Left ventricle myocardium inferior (tissue), 1 donor: ENCODE measurements at regions not wholly inside any gene's neighbourhood (a gene's known extent, or its start where the extent isn't known, plus 50 kb on each side); places are given as distances from the start of the nearest gene placed in this dataset.

ENCODE experiments used
- DNase-seq: peaks from one replicate; pipeline ENCODE4 v3.0.0-alpha.2; 2020
- H3K27ac ChIP-seq: fragments of 200-600 bp; replicated peaks from 2 replicates; pipeline ENCODE4 v1.8.0; 2021
- H3K27me3 ChIP-seq: fragments of 200-600 bp; 2 replicates; pipeline ENCODE4 v1.8.0; 2021; ENCODE audit warnings: low read depth
- H3K36me3 ChIP-seq: fragments of 200-600 bp; 2 replicates; pipeline ENCODE4 v1.8.0; 2021
- H3K4me1 ChIP-seq: fragments of 200-600 bp; 2 replicates; pipeline ENCODE4 v1.8.0; 2021
- H3K4me3 ChIP-seq: fragments of 200-600 bp; 2 replicates; pipeline ENCODE4 v1.8.0; 2021; ENCODE audit warnings: mild to moderate bottlenecking, moderate library complexity
- H3K9me3 ChIP-seq: fragments of 200-600 bp; replicated peaks from 2 replicates; pipeline ENCODE4 v1.8.0; 2021
- intact Hi-C: fragments of 100-400 bp; cut with micrococcal nuclease; formaldehyde crosslinking; loops from one replicate; pipeline ENCODE4 v1.11.0; 2022
- TF ChIP-seq, protein P1 (sequence below): fragments of 200-600 bp; IDR thresholded peaks from 2 replicates; pipeline ENCODE4 v1.8.0; 2021; ENCODE audit warnings: antibody characterized with exemption, mild to moderate bottlenecking, borderline replicate concordance
- donor health status: DM: no; HTN: yes; CAD: no; lungs with severe emphysema.

DNA sequence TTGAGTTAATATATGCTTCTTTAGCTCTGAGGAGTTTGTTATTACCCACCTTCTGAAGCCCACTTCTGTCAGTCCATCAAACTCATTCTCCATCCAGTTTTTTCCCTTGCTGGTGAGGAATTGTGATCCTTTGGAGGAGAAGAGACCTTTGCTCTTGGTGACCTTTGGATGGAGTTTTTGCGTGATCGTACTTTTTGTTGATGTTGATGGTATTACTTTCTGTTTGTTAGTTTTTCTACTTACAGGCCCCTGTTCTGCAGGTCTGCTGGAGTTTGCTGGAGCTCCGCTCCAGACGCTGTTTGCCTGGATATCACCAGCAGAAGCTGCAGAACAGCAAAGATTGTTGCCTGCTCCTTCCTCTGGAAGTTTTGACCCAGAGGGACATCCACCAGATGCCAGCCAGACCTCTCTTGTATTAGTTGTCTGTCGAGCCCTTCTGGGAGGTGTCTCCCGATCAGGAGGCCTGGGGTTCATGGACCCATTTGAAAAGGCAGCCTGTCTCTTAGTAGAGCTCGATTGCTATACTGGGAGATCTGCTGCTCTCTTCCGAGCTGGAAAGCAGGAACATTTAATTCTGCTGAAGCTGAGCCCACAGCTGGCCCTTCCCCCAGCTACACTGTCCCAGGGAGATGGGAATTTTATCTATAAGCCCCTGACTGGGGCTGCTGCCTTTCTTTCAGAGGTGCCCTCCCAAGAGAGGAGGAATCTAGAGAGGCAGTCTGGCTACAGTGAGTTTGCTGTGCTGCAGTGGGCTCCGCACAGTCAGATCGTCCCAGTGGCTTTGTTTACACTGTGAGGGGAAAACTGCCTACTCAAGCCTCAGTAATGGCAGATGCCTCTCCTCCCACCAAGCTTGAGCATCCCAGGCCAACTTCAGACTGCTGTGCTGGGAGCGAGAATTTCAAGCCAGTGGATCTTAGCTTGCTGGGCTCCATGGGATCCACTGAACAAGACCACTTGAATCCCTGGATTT lies 445.5 kb downstream of the MAN2A1 start:
- intact Hi-C loops: no loop called here

DNA sequence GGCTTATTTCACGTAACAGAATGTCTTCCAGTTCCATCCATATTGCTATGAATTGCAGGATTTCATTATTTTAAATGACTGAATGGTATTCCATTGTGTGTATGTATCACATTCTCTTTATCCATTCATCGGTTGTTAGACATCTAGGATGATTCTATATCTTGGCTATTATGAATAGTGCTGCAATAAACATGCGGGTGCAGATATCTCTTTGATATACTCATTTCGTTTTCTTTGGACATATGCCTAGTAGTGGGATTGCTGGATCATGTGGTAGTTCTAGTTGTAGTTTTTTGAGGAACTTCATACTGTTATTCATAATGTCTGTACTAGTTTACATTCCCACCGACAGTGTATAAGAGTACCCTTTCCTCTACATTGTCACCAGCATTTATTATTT lies 460.5 kb downstream of the MAN2A1 start:
- Histone ChIP-seq H3K9me3 (no peaks in the 10 kb centered on the region), H3K4me1 (no peaks in the 10 kb centered on the region), H3K4me3 (no peak overlapping the region), H3K36me3 (no peaks in the 10 kb centered on the region), H3K27me3 (peaks cover 6% of the 10 kb centered on the region), H3K27ac (no peak overlapping the region)
- DNase-seq: no peak
- TF ChIP-seq, protein P1, sequence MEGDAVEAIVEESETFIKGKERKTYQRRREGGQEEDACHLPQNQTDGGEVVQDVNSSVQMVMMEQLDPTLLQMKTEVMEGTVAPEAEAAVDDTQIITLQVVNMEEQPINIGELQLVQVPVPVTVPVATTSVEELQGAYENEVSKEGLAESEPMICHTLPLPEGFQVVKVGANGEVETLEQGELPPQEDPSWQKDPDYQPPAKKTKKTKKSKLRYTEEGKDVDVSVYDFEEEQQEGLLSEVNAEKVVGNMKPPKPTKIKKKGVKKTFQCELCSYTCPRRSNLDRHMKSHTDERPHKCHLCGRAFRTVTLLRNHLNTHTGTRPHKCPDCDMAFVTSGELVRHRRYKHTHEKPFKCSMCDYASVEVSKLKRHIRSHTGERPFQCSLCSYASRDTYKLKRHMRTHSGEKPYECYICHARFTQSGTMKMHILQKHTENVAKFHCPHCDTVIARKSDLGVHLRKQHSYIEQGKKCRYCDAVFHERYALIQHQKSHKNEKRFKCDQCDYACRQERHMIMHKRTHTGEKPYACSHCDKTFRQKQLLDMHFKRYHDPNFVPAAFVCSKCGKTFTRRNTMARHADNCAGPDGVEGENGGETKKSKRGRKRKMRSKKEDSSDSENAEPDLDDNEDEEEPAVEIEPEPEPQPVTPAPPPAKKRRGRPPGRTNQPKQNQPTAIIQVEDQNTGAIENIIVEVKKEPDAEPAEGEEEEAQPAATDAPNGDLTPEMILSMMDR: no peak
- intact Hi-C loops: no loop called here

More for the DNA sequence above, 445.5 kb downstream of the MAN2A1 start:
- peaks cover 63% of the 10 kb centered on the region for H3K9me3 ChIP-seq
- no peak overlapping the region for H3K4me3 ChIP-seq
- no peaks in the 10 kb centered on the region for H3K36me3 ChIP-seq
- H3K27ac ChIP-seq: no peak overlapping the region
- H3K4me1 ChIP-seq: no peaks in the 10 kb centered on the region
- TF ChIP-seq, protein P1: no peak
- H3K27me3 ChIP-seq: no peaks in the 10 kb centered on the region
- DNase-seq: no peak

DNA sequence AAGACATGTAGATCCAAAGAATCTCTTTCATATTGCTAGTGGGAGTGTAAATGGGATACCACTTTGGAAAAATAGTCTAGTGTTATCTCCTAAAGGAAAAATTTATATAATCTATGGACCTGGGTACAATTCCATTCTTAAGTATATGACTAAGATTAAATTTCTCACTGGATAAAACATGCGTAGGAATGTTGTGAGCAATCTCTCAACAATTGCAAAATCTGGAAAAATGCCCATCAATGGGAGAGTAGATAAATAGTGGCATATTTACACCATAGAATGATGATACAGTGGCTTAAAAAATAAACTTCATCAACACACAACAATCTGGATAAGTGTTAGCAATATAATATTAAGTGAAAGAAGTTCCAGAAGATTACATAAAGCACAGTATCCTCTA lies 469.5 kb downstream of the MAN2A1 start:
- H3K27me3 ChIP-seq: no peaks in the 10 kb centered on the region
- H3K36me3 ChIP-seq: no peaks in the 10 kb centered on the region
- intact Hi-C loops: no loop called here
- no peaks in the 10 kb centered on the region for H3K4me1 ChIP-seq
- H3K4me3 ChIP-seq: no peak overlapping the region
- TF ChIP-seq, protein P1: no peak
- H3K9me3 ChIP-seq: no peaks in the 10 kb centered on the region
- no peak for DNase-seq
- H3K27ac ChIP-seq: no peak overlapping the region

DNA sequence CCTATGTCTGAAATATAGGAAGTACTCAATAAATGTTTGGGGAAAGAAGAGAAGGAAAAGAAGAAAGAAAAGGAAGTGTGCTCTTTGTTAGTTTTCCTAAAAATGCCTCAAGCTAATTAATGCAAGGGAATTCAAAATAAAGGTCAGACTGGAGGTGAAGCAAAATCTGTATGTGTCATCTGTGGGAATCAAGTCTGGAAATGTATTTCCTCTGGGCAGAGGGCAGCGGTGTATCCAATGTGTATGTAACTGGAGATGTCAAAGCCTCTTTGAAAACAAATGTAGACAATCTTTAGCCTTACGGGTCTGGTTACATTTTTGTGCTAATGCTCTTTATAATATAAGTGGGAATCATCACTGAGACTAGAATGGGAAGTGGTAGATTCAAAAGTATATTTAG lies 471.4 kb downstream of the MAN2A1 start:
- Histone ChIP-seq H3K4me3 (no peak overlapping the region), H3K9me3 (no peaks in the 10 kb centered on the region), H3K27ac (no peak overlapping the region), H3K27me3 (no peaks in the 10 kb centered on the region), H3K36me3 (no peaks in the 10 kb centered on the region), H3K4me1 (no peaks in the 10 kb centered on the region)
- TF ChIP-seq, protein P1: no peak
- DNase-seq: no peak
- intact Hi-C loops: no loop called here

DNA sequence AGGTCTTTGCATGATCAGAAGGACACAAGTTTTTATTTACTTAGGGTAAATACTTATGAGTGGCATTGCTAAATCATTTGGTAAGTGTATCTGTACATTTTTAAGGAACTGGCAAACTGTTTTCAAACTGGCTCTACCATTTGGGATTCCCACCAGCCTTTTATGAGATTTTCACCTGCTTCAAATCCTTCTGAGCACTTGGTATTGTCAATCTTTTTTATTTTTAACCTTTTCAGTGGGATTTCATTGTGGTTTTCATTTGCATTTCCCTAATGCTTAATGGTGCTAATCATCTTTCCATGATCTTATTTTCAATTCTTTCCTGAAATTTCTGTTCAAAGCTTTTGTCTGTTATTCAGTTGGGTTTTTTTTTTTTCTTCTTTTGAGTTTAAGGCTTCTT lies 475.6 kb downstream of the MAN2A1 start:
- intact Hi-C loops: no loop called here
- Histone ChIP-seq H3K27me3 (no peaks in the 10 kb centered on the region), H3K9me3 (peaks cover 11% of the 10 kb centered on the region), H3K4me1 (no peaks in the 10 kb centered on the region), H3K27ac (no peak overlapping the region), H3K4me3 (no peak overlapping the region), H3K36me3 (no peaks in the 10 kb centered on the region)
- DNase-seq: no peak
- TF ChIP-seq, protein P1: no peak
